Nephron (organoid): ENCODE measurements at regions not wholly inside any gene's neighbourhood (a gene's known extent, or its start where the extent isn't known, plus 50 kb on each side); places are given as distances from the start of the nearest gene placed in this dataset.

Experiments
- H3K27ac Mint-ChIP-seq, 3 experiments: 2 replicates each; pipeline ENCODE4 v1.8.0; 2020; ENCODE audit warnings: mixed read lengths in 3 of 3, mild to moderate bottlenecking in 2 of 3, moderate library complexity in 1 of 3
- H3K27me3 Mint-ChIP-seq: 2 replicates; pipeline ENCODE4 v1.8.0; 2021; ENCODE audit warnings: low read depth, mild to moderate bottlenecking, moderate library complexity, mixed read lengths
- H3K36me3 Mint-ChIP-seq: 2 replicates; pipeline ENCODE4 v1.8.0; 2020; ENCODE audit warnings: low read depth, mixed read lengths
- H3K4me1 Mint-ChIP-seq: 2 replicates; pipeline ENCODE4 v1.8.0; 2020; ENCODE audit warnings: mixed read lengths
- H3K4me3 Mint-ChIP-seq, 3 experiments: 2 replicates each; pipeline ENCODE4 v1.8.0; 2020; ENCODE audit warnings: mild to moderate bottlenecking in 3 of 3, mixed read lengths in 3 of 3, moderate library complexity in 2 of 3
- H3K9me3 Mint-ChIP-seq: 2 replicates; pipeline ENCODE4 v1.8.0; 2020; ENCODE audit warnings: mixed read lengths
- TF ChIP-seq, protein P1 (sequence below), 3 experiments: fragments of 200-600 bp; sonication (generic); IDR thresholded peaks; one replicate each; pipeline ENCODE4 v1.5.0; 2021; ENCODE audit warnings: antibody characterized with exemption in 3 of 3; ENCODE audit not compliant: unreplicated experiment in 3 of 3

GRCh38 chr4:81789741-81790399 lies 318.2 kb upstream of the RASGEF1B start:
- no peak overlapping the region for H3K27ac Mint-ChIP-seq
- H3K27me3 Mint-ChIP-seq, result peaks cover 9% of the 10 kb centered on the region
- no peak overlapping the region for H3K4me3 Mint-ChIP-seq
- no peaks in the 10 kb centered on the region for H3K9me3 Mint-ChIP-seq
- TF ChIP-seq, protein P1, sequence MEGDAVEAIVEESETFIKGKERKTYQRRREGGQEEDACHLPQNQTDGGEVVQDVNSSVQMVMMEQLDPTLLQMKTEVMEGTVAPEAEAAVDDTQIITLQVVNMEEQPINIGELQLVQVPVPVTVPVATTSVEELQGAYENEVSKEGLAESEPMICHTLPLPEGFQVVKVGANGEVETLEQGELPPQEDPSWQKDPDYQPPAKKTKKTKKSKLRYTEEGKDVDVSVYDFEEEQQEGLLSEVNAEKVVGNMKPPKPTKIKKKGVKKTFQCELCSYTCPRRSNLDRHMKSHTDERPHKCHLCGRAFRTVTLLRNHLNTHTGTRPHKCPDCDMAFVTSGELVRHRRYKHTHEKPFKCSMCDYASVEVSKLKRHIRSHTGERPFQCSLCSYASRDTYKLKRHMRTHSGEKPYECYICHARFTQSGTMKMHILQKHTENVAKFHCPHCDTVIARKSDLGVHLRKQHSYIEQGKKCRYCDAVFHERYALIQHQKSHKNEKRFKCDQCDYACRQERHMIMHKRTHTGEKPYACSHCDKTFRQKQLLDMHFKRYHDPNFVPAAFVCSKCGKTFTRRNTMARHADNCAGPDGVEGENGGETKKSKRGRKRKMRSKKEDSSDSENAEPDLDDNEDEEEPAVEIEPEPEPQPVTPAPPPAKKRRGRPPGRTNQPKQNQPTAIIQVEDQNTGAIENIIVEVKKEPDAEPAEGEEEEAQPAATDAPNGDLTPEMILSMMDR (IDR thresholded peaks at IDR 0.05; ENCODE audit: unreplicated experiment in 3 of 3), result no peak
- H3K36me3 Mint-ChIP-seq, result no peaks in the 10 kb centered on the region
- H3K4me1 Mint-ChIP-seq, result peaks cover 15% of the 10 kb centered on the region

- TF ChIP-seq, protein P1 (IDR thresholded peaks at IDR 0.05; ENCODE audit: unreplicated experiment in 3 of 3), result no peak
- Mint-ChIP-seq H3K4me3 (no peak overlapping the region), H3K36me3 (no peaks in the 10 kb centered on the region), H3K9me3 (no peaks in the 10 kb centered on the region), H3K4me1 (peaks cover 15% of the 10 kb centered on the region), H3K27me3 (peaks cover 9% of the 10 kb centered on the region), H3K27ac (no peak overlapping the region)
Measured at GRCh38 chr4:81789158-81789557, 317.5 kb upstream of the RASGEF1B start.

- peaks cover 9% of the 10 kb centered on the region for H3K27me3 Mint-ChIP-seq
- H3K9me3 Mint-ChIP-seq, result no peaks in the 10 kb centered on the region
- H3K36me3 Mint-ChIP-seq, result no peaks in the 10 kb centered on the region
- H3K27ac Mint-ChIP-seq, result peak overlapping the region; percentile 0 to 68 (median 26)
- peaks cover 15% of the 10 kb centered on the region for H3K4me1 Mint-ChIP-seq
- TF ChIP-seq, protein P1 (IDR thresholded peaks at IDR 0.05; ENCODE audit: unreplicated experiment in 3 of 3), result no peak
- no peak overlapping the region for H3K4me3 Mint-ChIP-seq
Measured at GRCh38 chr4:81786766-81787165, 315.1 kb upstream of the RASGEF1B start.

DNA sequence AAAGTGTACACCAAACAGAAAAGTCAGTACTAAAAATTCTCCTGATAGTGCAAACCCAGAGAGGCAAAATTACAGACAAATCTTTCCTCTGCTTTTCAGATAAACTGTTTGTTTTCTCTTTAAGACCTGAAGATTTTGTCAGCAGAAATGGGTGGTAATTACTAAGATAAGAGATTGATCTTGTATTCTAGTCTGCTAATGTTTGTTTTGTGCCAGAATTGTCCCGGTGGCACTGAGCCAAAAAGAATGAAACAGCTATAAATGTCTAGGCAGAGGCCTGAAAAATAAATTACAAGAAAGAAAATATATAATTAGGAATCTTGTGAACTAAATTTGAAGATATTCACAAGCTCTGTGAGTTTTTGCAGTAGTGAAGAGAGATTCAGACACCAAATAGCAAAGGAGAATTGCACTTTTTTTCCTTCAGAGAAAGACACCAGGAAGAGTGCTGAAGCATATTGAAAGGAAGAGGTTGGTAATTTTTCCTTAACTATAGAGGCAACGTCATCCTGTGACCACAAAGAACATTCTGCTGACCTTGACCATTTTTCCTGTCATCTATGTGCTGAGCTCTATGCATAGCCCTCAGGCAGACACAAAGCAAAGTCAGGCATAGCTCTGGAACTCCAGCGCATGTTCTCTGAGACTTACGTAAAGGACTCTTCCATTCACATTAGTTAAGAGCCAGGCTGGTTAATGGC lies 314.5 kb upstream of the RASGEF1B start:
- no peaks in the 10 kb centered on the region for H3K9me3 Mint-ChIP-seq
- no peak overlapping the region for H3K4me3 Mint-ChIP-seq
- TF ChIP-seq, protein P1 (IDR thresholded peaks at IDR 0.05; ENCODE audit: unreplicated experiment in 3 of 3), result no peak
- no peaks in the 10 kb centered on the region for H3K36me3 Mint-ChIP-seq
- peaks cover 5% of the 10 kb centered on the region for H3K27me3 Mint-ChIP-seq
- peaks cover 15% of the 10 kb centered on the region for H3K4me1 Mint-ChIP-seq
- H3K27ac Mint-ChIP-seq, result peak overlapping the region; percentile 0 to 68 (median 26)

DNA sequence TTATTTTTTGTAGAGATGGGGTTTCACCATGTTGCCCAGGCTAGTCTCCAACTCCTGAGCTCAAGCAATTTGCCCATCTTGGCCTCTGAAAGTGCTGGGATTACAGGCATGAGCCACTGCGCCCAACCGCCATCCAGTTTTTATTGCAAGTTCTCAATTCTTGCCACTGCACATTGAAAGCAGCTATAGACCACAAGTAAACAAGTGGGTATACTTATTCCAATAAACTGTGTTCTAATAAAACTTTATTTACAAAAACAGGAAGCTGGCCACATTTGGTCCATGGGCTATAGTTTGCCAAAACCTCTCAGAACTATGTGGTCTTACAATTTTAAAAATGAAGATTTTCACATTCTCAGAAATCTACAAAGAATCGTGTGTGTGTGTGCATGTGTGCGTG lies 313.6 kb upstream of the RASGEF1B start:
- Mint-ChIP-seq H3K27me3 (no peaks in the 10 kb centered on the region), H3K9me3 (no peaks in the 10 kb centered on the region), H3K36me3 (no peaks in the 10 kb centered on the region), H3K4me3 (no peak overlapping the region), H3K27ac (peak overlapping the region in 1 of 3 experiments; percentile 68), H3K4me1 (peaks cover 15% of the 10 kb centered on the region)
- TF ChIP-seq, protein P1 (IDR thresholded peaks at IDR 0.05; ENCODE audit: unreplicated experiment in 3 of 3), result no peak
